ENCODE measurements at regions not wholly inside any gene's neighbourhood (a gene's known extent, or its start where the extent isn't known, plus 50 kb on each side); places are given as distances from the start of the nearest gene placed in this dataset.

DNA sequence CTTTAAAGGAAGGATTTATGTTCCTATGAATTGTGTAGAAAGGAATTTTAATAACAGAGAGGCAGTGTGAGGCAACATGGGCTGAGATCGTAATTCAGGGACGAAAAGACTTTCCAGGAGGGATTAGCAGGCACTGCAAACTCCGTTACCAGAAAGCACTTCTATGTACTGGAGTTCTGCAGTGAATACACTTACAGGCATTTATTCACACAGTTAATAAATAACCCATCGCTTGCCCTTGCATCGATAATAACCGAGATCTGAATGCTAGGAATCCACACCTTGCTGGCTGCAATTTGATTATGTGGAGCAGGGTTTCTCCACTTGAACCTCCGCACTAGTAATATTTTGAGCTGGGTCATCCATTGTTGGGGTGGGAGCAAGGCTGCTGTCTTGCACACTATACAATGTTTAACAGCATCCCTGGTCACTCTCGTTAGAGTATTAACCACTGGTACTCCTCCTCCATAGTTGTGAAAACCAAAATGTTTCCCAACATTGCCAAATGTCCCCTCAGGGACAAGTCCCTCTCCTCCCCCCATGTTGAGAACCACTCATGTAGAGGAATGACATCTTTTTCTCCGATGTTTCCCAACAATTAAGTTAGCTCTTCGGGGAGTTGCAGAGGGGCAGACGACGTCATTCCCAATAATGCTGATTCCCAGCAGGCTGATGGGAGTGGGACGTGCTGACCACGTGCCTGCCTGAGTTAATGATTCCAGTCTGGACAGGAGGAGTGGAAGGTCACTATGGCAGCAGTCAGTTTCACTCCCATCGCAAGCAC, 99.5 kb downstream of the SNX19 start:
- H3K9me3 Mint-ChIP-seq = no peaks in the 10 kb centered on the region
- H3K4me1 Mint-ChIP-seq = no peaks in the 10 kb centered on the region
- CTCF ChIA-PET = no interaction called here
- H3K4me3 Mint-ChIP-seq = no peak overlapping the region
- no peak for DNase-seq
- no peaks in the 10 kb centered on the region for H3K36me3 Mint-ChIP-seq (ENCODE audit: low read depth)
- H3K27me3 Mint-ChIP-seq = peaks cover 9% of the 10 kb centered on the region
- no peak overlapping the region for H3K27ac Mint-ChIP-seq
- POLR2A ChIA-PET = no interaction called here

GRCh38 chr11:130817330-130817944, 98.8 kb downstream of the SNX19 start:
- Mint-ChIP-seq H3K36me3 (ENCODE audit: low read depth) (no peaks in the 10 kb centered on the region), H3K9me3 (no peaks in the 10 kb centered on the region)
- CTCF ChIA-PET = no interaction called here

GRCh38 chr11:130819625-130820024, 96.7 kb downstream of the SNX19 start:
- peaks cover 9% of the 10 kb centered on the region for H3K27me3 Mint-ChIP-seq

More at GRCh38 chr11:130817330-130817944, 98.8 kb downstream of the SNX19 start:
- Mint-ChIP-seq H3K27me3 (peaks cover 9% of the 10 kb centered on the region), H3K4me1 (no peaks in the 10 kb centered on the region), H3K27ac (no peak overlapping the region), H3K4me3 (no peak overlapping the region)
- POLR2A ChIA-PET = no interaction called here
- no peak for DNase-seq

More at GRCh38 chr11:130819625-130820024, 96.7 kb downstream of the SNX19 start:
- ChIA-PET CTCF (no interaction called here), POLR2A (no interaction called here)
- Mint-ChIP-seq H3K4me3 (no peak overlapping the region), H3K36me3 (ENCODE audit: low read depth) (no peaks in the 10 kb centered on the region), H3K27ac (no peak overlapping the region), H3K4me1 (no peaks in the 10 kb centered on the region), H3K9me3 (no peaks in the 10 kb centered on the region)
- DNase-seq = no peak

Data from activated CD4-positive, alpha-beta memory T cell treated with anti-CD3 and anti-CD28 coated beads, Interleukin-2, amount 10 ng/mL, durations not matched to agents 7 days and 5 days (primary cell).